ENCODE measurements at regions not wholly inside any gene's neighbourhood (a gene's known extent, or its start where the extent isn't known, plus 50 kb on each side); places are given as distances from the start of the nearest gene placed in this dataset.

- TF ChIP-seq CTCF (IDR thresholded peaks at IDR 0.05; ENCODE audit: extremely low read depth, insufficient read depth, missing control alignments) = no peak
- DNase-seq (ENCODE audit: low spot score) = no peak
- in situ Hi-C loops (cut with MboI; ENCODE audit: low pct_unique_long_range_greater_than_20kb, low sequenced_read_pairs, unreplicated experiment) = no loop called here
Observed at GRCh38 chr3:170751083-170751898, 118.7 kb downstream of the RPL22L1 start.

GRCh38 chr3:170750478-170750830 lies 119.5 kb downstream of the RPL22L1 start:
- TF ChIP-seq CTCF (IDR thresholded peaks at IDR 0.05; ENCODE audit: extremely low read depth, insufficient read depth, missing control alignments) = no peak
- DNase-seq (ENCODE audit: low spot score) = no peak
- in situ Hi-C loops (cut with MboI; ENCODE audit: low pct_unique_long_range_greater_than_20kb, low sequenced_read_pairs, unreplicated experiment) = no loop called here

- TF ChIP-seq CTCF (IDR thresholded peaks at IDR 0.05; ENCODE audit: extremely low read depth, insufficient read depth, missing control alignments) = no peak
- no peak for DNase-seq (ENCODE audit: low spot score)
- in situ Hi-C loops (cut with MboI; ENCODE audit: low pct_unique_long_range_greater_than_20kb, low sequenced_read_pairs, unreplicated experiment) = no loop called here
Observed at GRCh38 chr3:170749765-170750477, 120.1 kb downstream of the RPL22L1 start.

GRCh38 chr3:170749185-170749584 lies 120.8 kb downstream of the RPL22L1 start:
- in situ Hi-C loops (cut with MboI; ENCODE audit: low pct_unique_long_range_greater_than_20kb, low sequenced_read_pairs, unreplicated experiment) = no loop called here
- no peak for DNase-seq (ENCODE audit: low spot score)
- TF ChIP-seq CTCF (IDR thresholded peaks at IDR 0.05; ENCODE audit: extremely low read depth, insufficient read depth, missing control alignments) = no peak

- in situ Hi-C loops (cut with MboI; ENCODE audit: low pct_unique_long_range_greater_than_20kb, low sequenced_read_pairs, unreplicated experiment) = no loop called here
- no peak for TF ChIP-seq CTCF (IDR thresholded peaks at IDR 0.05; ENCODE audit: extremely low read depth, insufficient read depth, missing control alignments)
- DNase-seq (ENCODE audit: low spot score) = no peak
Observed at GRCh38 chr3:170746175-170746942, 123.6 kb downstream of the RPL22L1 start.

GRCh38 chr3:170745211-170745718 lies 124.7 kb downstream of the RPL22L1 start:
- in situ Hi-C loops (cut with MboI; ENCODE audit: low pct_unique_long_range_greater_than_20kb, low sequenced_read_pairs, unreplicated experiment) = no loop called here
- TF ChIP-seq CTCF (IDR thresholded peaks at IDR 0.05; ENCODE audit: extremely low read depth, insufficient read depth, missing control alignments) = no peak
- no peak for DNase-seq (ENCODE audit: low spot score)
